BLaER1 (cell line): ENCODE measurements at regions not wholly inside any gene's neighbourhood (a gene's known extent, or its start where the extent isn't known, plus 50 kb on each side); places are given as distances from the start of the nearest gene placed in this dataset.
"Not testable (repeated sequence)": the region's sequence is repeated elsewhere in the genome, so short reads cannot be mapped to it uniquely, and the experiment has no call there.

Experiments
- H3K27ac ChIP-seq: shearing (Covaris generic); formaldehyde crosslinking; 2 replicates; pipeline ENCODE4 v1.8.1; 2022
- H3K27me3 ChIP-seq: shearing (Covaris generic); formaldehyde crosslinking; 2 replicates; pipeline ENCODE4 v1.8.1; 2022
- H3K36me3 ChIP-seq: shearing (Covaris generic); formaldehyde crosslinking; 2 replicates; pipeline ENCODE4 v1.8.1; 2022
- H3K4me1 ChIP-seq: shearing (Covaris generic); formaldehyde crosslinking; 2 replicates; pipeline ENCODE4 v1.8.1; 2022
- H3K4me2 ChIP-seq: shearing (Covaris generic); formaldehyde crosslinking; 2 replicates; pipeline ENCODE4 v1.8.1; 2022
- H3K4me3 ChIP-seq: shearing (Covaris generic); formaldehyde crosslinking; 2 replicates; pipeline ENCODE4 v1.8.1; 2022
- H3K9ac ChIP-seq: shearing (Covaris generic); formaldehyde crosslinking; 2 replicates; pipeline ENCODE4 v1.8.1; 2022
- H3K9me3 ChIP-seq: shearing (Covaris generic); formaldehyde crosslinking; 2 replicates; pipeline ENCODE4 v1.8.1; 2022
- H4K20me1 ChIP-seq: shearing (Covaris generic); formaldehyde crosslinking; 2 replicates; pipeline ENCODE4 v1.8.1; 2022
- Cebpa-rat ChIP-seq: shearing (Covaris generic); IDR thresholded peaks from 2 replicates; pipeline ENCODE4 v1.8.1; 2022

- H4K20me1 ChIP-seq, H3K9ac ChIP-seq, H3K4me1 ChIP-seq, H3K27ac ChIP-seq, H3K36me3 ChIP-seq, H3K4me2 ChIP-seq, H3K9me3 ChIP-seq, H3K4me3 ChIP-seq, H3K27me3 ChIP-seq: not testable (repeated sequence)
These were observed 72.8 kb upstream of the IKBKE start for GRCh38 chr1:206397501-206397900.

GRCh38 chr1:206398261-206398660, 72.0 kb upstream of the IKBKE start:
- H3K9ac ChIP-seq, H3K9me3 ChIP-seq, H3K4me2 ChIP-seq, H4K20me1 ChIP-seq, H3K4me1 ChIP-seq, H3K4me3 ChIP-seq, H3K27me3 ChIP-seq, H3K36me3 ChIP-seq, H3K27ac ChIP-seq: not testable (repeated sequence)

DNA sequence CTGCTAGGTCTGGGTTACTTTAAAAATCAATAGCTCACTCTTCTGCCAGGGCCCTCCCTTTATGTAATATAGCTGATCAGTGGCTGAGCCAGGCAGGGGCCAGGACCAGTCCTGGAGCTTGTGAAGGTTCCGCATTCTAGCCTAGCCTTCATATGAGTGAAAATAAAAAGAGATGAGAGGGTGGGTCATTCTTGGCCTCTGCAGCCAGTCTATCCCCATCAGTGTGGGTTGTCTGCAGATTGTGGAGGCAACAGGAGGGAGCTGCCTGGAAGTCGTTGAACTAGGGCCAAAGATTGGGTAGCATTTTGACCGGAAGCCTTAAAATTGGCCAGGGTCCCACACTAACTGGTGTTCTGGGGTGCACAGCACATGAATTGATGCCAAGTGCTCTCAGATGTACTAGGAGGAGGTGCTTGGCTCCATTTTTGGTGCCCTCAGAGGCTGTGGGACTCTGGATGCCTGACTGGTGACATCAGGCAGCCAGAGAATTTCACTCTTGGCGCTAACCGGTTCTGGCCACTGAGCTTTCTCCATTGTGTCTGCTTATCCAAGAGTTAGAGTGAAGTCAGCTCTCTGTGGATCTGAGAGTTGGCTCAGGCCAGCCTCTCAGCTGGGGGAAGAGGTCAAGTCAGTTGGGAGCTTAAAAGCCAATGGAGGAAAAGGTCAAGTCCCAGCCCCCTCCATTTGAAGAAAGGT, 66.5 kb upstream of the IKBKE start:
- H4K20me1 ChIP-seq, H3K36me3 ChIP-seq, H3K4me3 ChIP-seq, H3K9me3 ChIP-seq, H3K27ac ChIP-seq, H3K4me2 ChIP-seq, H3K9ac ChIP-seq, H3K27me3 ChIP-seq, H3K4me1 ChIP-seq: not testable (repeated sequence)

DNA sequence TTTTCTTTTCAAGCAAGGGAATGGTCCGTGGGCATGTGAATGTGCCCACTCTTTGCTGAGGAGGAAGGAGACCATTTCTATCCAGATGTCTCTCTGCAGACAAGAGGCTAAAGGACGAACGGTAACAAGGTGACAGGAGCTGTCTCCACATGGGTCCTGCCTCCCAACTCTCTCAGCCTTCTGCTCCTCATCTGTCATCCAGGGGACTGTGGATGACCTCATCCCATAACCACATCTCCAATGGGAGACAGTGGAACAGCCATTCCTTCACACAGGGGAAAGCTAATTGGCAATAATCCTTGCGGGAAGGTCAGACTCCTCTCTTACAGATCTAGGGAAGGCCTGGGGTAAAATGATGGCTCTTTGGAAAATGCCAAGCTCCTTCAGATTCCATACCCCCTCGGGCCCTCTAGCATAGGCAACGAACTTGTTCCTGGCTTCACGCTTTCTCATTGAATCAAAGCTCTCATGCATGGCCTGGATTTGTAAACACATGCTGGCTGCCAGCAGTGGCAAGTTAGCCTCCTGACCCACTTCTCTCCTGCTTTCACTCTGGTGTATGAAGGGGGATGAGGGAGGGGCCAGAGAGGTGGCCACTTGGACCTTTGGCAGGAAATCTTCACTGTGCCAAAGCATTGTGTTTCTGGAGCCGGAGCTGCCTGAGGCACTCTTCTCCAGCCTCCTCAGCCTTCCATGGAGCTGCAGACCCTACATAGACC, 65.8 kb upstream of the IKBKE start:
- H3K4me1 ChIP-seq, H3K9ac ChIP-seq, H3K4me2 ChIP-seq, H3K4me3 ChIP-seq, H3K27ac ChIP-seq, H3K27me3 ChIP-seq, H4K20me1 ChIP-seq, H3K9me3 ChIP-seq, H3K36me3 ChIP-seq: not testable (repeated sequence)

GRCh38 chr1:206405282-206405681, 65.0 kb upstream of the IKBKE start:
- H3K27me3 ChIP-seq, H3K9ac ChIP-seq, H3K9me3 ChIP-seq, H3K4me1 ChIP-seq, H4K20me1 ChIP-seq, H3K36me3 ChIP-seq, H3K4me3 ChIP-seq, H3K27ac ChIP-seq, H3K4me2 ChIP-seq: not testable (repeated sequence)

DNA sequence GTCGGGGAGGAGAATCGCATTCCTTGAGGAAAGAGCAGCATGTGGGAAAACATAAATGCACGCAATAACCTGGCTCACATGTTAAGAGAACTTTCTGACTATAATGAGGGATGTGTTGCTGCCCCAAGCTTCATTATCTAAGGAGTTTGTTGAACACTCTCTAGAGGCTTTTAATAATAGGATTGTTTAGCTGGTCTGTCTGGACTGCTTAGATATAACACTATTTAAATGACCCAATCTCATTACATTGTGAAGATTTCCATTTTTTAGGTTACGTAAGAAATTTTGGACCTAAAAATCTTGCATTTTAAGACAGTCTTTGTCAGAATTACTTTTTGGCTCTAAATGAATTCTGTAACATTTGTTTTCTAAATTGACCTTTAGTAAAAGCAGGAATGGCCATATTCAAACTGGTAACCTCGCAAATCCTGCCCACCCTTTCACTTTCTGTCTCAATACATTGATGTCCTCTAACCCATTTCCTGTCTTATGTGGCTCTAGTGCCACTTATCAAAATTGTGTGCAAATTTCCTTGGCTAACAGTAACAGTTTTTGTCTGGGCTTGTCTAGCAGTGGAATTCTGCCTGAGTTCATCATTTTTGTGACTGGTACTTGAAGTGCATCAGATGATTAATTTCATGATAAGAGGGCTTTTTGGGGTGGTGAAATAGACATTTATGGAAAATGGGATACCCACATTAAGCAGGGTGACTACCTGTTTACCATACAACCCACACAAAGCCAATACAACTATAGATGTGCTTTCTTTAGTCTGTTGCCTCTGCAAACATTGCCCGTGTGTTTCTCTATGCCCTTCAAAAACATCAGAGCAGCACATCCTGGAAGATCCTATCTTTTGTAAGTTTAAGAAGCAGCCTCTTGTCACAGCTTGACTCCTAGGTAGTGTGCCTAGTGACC, 61.6 kb upstream of the IKBKE start:
- not testable (repeated sequence) for H3K4me2 ChIP-seq, H3K27ac ChIP-seq, H3K27me3 ChIP-seq, H3K9me3 ChIP-seq, H3K9ac ChIP-seq, H3K4me3 ChIP-seq, H4K20me1 ChIP-seq
- Histone ChIP-seq H3K36me3 (peaks cover 22% of the 10 kb centered on the region; the same call in 1 of the 2 replicates), H3K4me1 (peaks cover 15% of the 10 kb centered on the region)

- Histone ChIP-seq H3K4me1 (peaks cover 15% of the 10 kb centered on the region), H3K9me3 (no peaks in the 10 kb centered on the region), H4K20me1 (no peaks in the 10 kb centered on the region), H3K27me3 (no peaks in the 10 kb centered on the region), H3K9ac (no peak overlapping the region), H3K36me3 (peaks cover 49% of the 10 kb centered on the region), H3K27ac (no peak overlapping the region), H3K4me2 (peak overlapping the region; percentile 30), H3K4me3 (no peak overlapping the region)
- no peak for TF ChIP-seq Cebpa-rat
These were observed 59.0 kb upstream of the IKBKE start for GRCh38 chr1:206411321-206411720.

DNA sequence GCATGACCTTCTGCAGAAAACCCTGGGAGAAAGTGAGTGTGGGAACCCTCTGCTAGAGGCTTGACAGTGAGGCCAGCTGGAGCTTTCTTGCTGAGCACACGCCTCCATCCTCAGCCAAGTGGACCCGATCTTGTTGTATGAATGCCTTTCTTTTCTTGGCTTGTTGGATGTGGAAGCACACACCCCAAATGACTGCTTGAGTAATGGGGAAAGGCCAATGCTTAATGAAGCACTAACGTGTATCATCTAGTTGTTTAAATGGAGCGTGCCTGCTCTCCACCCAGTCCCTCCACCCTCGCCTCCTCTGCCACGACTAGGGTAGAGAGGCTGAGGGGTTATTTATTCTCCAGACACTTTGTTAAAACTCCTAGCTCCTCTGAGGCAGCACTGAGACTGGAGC, 54.3 kb upstream of the IKBKE start:
- H3K4me3 ChIP-seq: no peak overlapping the region
- no peaks in the 10 kb centered on the region for H3K27me3 ChIP-seq
- H3K9me3 ChIP-seq: no peaks in the 10 kb centered on the region
- H4K20me1 ChIP-seq: no peaks in the 10 kb centered on the region
- H3K9ac ChIP-seq: no peak overlapping the region
- no peak for TF ChIP-seq Cebpa-rat
- no peak overlapping the region for H3K4me2 ChIP-seq
- peaks cover 86% of the 10 kb centered on the region for H3K36me3 ChIP-seq
- no peak overlapping the region; the same call in 1 of the 2 replicates for H3K27ac ChIP-seq
- H3K4me1 ChIP-seq: peaks cover 9% of the 10 kb centered on the region

GRCh38 chr1:206417774-206418614, 52.3 kb upstream of the IKBKE start:
- no peak for TF ChIP-seq Cebpa-rat
- no peaks in the 10 kb centered on the region for H4K20me1 ChIP-seq
- no peaks in the 10 kb centered on the region for H3K4me1 ChIP-seq
- H3K9ac ChIP-seq: no peak overlapping the region
- no peak overlapping the region for H3K4me3 ChIP-seq
- H3K9me3 ChIP-seq: no peaks in the 10 kb centered on the region
- peaks cover 100% of the 10 kb centered on the region for H3K36me3 ChIP-seq
- H3K27ac ChIP-seq: no peak overlapping the region
- H3K27me3 ChIP-seq: no peaks in the 10 kb centered on the region
- no peak overlapping the region for H3K4me2 ChIP-seq
